Lower lobe of right lung (tissue), 2 donors: ENCODE measurements at regions not wholly inside any gene's neighbourhood (a gene's known extent, or its start where the extent isn't known, plus 50 kb on each side); places are given as distances from the start of the nearest gene placed in this dataset.

Source experiments
- ATAC-seq, 2 donors: fragments of 200-7000 bp; cut with Tn5 transposase; one replicate each; pipeline ENCODE4 v1.9.1; 2020 to 2022; ENCODE audit warnings: mild to moderate bottlenecking in 2 of 2, moderate library complexity in 2 of 2
- DNase-seq: peaks from one replicate; pipeline ENCODE4 v3.0.0-alpha.2; 2020
- H3K27ac ChIP-seq: fragments of 200-600 bp; one replicate; pipeline ENCODE4 v1.8.0; 2022
- H3K27me3 ChIP-seq: fragments of 200-600 bp; one replicate; pipeline ENCODE4 v1.8.0; 2022; ENCODE audit warnings: low read depth
- H3K36me3 ChIP-seq: fragments of 200-600 bp; one replicate; pipeline ENCODE4 v1.8.0; 2022; ENCODE audit warnings: mild to moderate bottlenecking
- H3K4me1 ChIP-seq: fragments of 200-600 bp; one replicate; pipeline ENCODE4 v1.8.0; 2022
- H3K4me3 ChIP-seq: fragments of 200-600 bp; one replicate; pipeline ENCODE4 v1.8.0; 2022; ENCODE audit warnings: mild to moderate bottlenecking
- H3K9me3 ChIP-seq: fragments of 200-600 bp; one replicate; pipeline ENCODE4 v1.8.0; 2022
- intact Hi-C: fragments of 100-400 bp; cut with DNase I; formaldehyde crosslinking; loops from one replicate; pipeline ENCODE4 v1.11.0; 2022
- TF ChIP-seq, protein P1 (sequence below): fragments of 200-600 bp; IDR thresholded peaks from one replicate; pipeline ENCODE4 v1.8.0; 2022; ENCODE audit warnings: antibody characterized with exemption, mild to moderate bottlenecking
- donor health status: DM: no; HTN: yes; CAD: no; lungs with severe emphysema.

DNA sequence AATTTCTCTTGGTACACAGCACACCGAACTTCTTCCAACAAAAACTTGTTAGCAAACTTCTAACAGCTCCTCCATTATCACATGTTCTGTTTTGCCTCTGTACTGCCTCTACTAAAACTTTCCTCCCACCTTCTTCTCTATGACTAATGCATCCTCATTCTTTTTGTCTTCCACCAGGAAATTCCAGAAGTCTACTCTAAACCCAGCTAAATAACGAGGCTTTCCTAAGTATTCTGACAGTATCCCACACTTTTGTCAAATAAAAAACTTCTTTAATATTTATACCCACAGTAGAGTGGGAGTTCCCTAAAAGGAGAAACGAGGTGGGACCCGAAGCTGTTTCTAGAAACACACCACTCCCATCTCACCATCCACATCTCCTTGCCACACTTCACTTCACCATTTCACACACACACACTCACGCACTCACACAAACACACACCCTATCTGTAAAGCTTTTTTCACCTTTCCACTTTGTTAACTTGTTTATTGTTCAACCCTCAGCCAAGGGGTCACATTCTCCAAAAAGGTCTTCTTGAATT, 280.3 kb downstream of the ARAP2 start:
- Histone ChIP-seq H3K9me3 (no peaks in the 10 kb centered on the region), H3K27me3 (no peaks in the 10 kb centered on the region), H3K36me3 (no peaks in the 10 kb centered on the region), H3K4me1 (no peaks in the 10 kb centered on the region), H3K27ac (no peak overlapping the region), H3K4me3 (no peak overlapping the region)
- intact Hi-C loops: no loop called here
- ATAC-seq (no peak), DNase-seq (no peak)
- TF ChIP-seq, protein P1, sequence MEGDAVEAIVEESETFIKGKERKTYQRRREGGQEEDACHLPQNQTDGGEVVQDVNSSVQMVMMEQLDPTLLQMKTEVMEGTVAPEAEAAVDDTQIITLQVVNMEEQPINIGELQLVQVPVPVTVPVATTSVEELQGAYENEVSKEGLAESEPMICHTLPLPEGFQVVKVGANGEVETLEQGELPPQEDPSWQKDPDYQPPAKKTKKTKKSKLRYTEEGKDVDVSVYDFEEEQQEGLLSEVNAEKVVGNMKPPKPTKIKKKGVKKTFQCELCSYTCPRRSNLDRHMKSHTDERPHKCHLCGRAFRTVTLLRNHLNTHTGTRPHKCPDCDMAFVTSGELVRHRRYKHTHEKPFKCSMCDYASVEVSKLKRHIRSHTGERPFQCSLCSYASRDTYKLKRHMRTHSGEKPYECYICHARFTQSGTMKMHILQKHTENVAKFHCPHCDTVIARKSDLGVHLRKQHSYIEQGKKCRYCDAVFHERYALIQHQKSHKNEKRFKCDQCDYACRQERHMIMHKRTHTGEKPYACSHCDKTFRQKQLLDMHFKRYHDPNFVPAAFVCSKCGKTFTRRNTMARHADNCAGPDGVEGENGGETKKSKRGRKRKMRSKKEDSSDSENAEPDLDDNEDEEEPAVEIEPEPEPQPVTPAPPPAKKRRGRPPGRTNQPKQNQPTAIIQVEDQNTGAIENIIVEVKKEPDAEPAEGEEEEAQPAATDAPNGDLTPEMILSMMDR: no peak

DNA sequence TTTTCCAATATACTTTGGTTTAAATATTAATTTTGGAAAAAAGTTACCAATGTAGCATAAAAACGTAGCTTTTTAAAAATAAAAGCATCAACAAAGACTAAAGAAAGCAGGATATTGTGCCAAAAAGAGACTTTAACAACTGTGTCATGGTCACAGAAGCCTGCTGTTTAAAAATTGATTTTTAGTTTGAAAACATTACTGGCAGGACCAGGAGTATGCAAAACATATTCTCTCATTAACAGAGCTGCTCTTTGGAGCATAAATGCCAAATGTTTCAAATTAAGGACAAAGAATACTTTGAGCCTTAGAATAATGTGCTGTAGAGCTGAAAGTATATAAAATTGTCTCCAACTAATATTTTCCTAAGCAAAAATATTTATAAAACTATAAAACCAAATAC, 279.0 kb downstream of the ARAP2 start:
- no peak for ATAC-seq

DNA sequence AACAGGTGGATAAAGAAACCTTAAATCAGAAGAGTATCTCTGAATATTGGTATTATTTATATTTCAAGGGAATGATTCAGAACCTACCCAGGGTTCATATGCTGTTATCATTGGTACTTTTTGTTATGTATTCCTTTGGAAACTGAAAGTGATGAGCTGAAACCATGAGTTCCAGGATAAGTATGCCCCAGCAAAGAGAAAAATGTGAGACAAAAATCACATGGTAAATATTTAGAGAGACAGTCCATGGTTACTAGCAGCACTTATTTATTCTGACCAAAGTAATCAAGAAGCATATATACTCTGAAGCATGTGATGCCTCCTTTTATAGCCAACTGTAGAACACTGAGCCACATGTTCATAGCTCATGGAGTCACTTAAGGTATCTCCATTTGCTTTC, 277.7 kb downstream of the ARAP2 start:
- no peaks in the 10 kb centered on the region for H3K36me3 ChIP-seq
- H3K9me3 ChIP-seq: no peaks in the 10 kb centered on the region
- no peaks in the 10 kb centered on the region for H3K4me1 ChIP-seq
- ATAC-seq: no peak
- H3K27me3 ChIP-seq: no peaks in the 10 kb centered on the region
- intact Hi-C loops: no loop called here
- H3K27ac ChIP-seq: no peak overlapping the region
- no peak for DNase-seq
- H3K4me3 ChIP-seq: no peak overlapping the region
- TF ChIP-seq, protein P1: no peak

More for the DNA sequence above, 279.0 kb downstream of the ARAP2 start:
- no peak for DNase-seq
- no peaks in the 10 kb centered on the region for H3K4me1 ChIP-seq
- no peaks in the 10 kb centered on the region for H3K27me3 ChIP-seq
- H3K27ac ChIP-seq: no peak overlapping the region
- H3K4me3 ChIP-seq: no peak overlapping the region
- H3K9me3 ChIP-seq: no peaks in the 10 kb centered on the region
- TF ChIP-seq, protein P1: no peak
- intact Hi-C loops: no loop called here
- H3K36me3 ChIP-seq: no peaks in the 10 kb centered on the region

DNA sequence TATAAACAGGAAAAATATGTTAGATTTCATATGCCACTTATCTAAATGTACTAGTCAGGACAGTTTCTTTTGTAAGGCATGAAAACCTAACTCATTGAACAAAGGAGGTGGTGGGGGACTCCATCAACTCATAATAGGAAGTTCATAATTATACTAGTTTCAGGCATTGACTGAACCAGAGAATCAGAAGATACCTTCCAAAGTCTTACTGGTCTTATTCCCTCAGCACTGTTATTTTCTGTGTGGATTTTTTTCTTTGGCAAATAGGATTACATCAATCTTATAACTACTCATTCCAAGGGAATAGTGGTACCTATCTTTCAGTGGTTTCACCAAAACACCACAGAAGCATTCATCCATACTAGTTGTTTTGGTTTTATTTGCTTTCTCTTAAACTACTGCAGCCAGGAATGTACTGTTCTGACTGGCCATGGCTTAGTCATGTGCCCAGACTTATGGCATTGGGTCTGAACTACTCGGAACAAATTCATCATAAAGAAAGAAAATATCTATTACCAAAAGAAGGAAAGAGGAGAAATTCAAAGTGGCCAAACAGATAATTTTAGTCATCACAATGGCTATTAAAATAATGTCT, 273.9 kb downstream of the ARAP2 start:
- Histone ChIP-seq H3K36me3 (no peaks in the 10 kb centered on the region), H3K4me3 (no peak overlapping the region), H3K27ac (no peak overlapping the region), H3K4me1 (no peaks in the 10 kb centered on the region), H3K27me3 (no peaks in the 10 kb centered on the region), H3K9me3 (no peaks in the 10 kb centered on the region)
- DNase-seq (no peak), ATAC-seq (no peak)
- intact Hi-C loops: no loop called here
- TF ChIP-seq, protein P1: no peak

DNA sequence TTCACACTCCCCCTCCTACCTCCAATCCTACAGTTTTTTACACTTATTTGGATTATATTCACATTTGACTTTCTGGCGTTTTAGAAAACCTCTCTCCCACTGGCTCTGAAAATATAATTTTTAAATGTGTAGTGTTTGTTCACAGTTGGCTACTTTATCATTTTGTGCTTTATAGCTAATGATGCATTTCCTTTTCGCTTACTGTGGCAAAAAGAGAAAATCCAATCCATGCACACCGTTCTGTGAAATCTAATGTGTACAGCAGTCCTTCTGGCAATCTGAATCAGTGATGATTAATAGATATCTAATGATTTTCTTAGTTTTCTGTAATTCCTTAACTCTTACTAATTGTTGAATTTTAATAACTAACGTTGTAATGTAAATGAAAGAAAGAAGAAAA, 271.5 kb downstream of the ARAP2 start:
- Histone ChIP-seq H3K27ac (no peak overlapping the region), H3K36me3 (no peaks in the 10 kb centered on the region), H3K9me3 (no peaks in the 10 kb centered on the region), H3K27me3 (no peaks in the 10 kb centered on the region), H3K4me3 (no peak overlapping the region), H3K4me1 (no peaks in the 10 kb centered on the region)
- intact Hi-C loops: no loop called here
- DNase-seq (no peak), ATAC-seq (no peak)
- TF ChIP-seq, protein P1: no peak
